K562 (cell line): ENCODE measurements at regions not wholly inside any gene's neighbourhood (a gene's known extent, or its start where the extent isn't known, plus 50 kb on each side); places are given as distances from the start of the nearest gene placed in this dataset.

Experiments used
- ATAC-seq: fragments of 200-7000 bp; cut with Tn5 transposase; 3 replicates; pipeline ENCODE4 v1.9.1; 2020; ENCODE audit warnings: moderate library complexity
- BruUV-seq: library from RNA; stranded (reverse); fragments of 400-500 nt; replicated peaks from 2 replicates; lab custom pipeline; 2021; lab: Mats Ljungman, UMichigan
- CTCF ChIA-PET: fragments of 300-600 bp; formaldehyde crosslinking; extraction: SDS; loops from one replicate; lab custom pipeline; 2021; ENCODE audit warnings: low intra/inter-chr PET ratio; lab: Yijun Ruan, JAX
- POLR2A ChIA-PET: fragments of 300-600, 350-650 bp; sonication (Branson Sonifier 250); formaldehyde crosslinking; extraction: SDS; loops from one replicate; lab custom pipeline; 2021; ENCODE audit warnings: antibody characterized with exemption, inconsistent platforms; lab: Yijun Ruan, JAX
- DNase-seq, 4 experiments: peaks; one replicate each; pipeline versions ENCODE4 v3.0.0 to v3.0.0-alpha.2; 2011 to 2018; ENCODE audit warnings: low spot score in 3 of 4, mixed read lengths in 3 of 4; ENCODE audit errors: extremely low read depth in 1 of 4
- FAIRE-seq: peaks from 2 replicates; lab custom pipeline; 2011; peaks lifted over from hg19 to GRCh38; lab: Jason Lieb, UNC
- H2AFZ ChIP-seq: 2 replicates; pipeline ENCODE4 v1.6.0; 2011; ENCODE audit warnings: low read depth, low read length, control low read depth, inconsistent platforms
- H3K27ac ChIP-seq: fragments of 200-600 bp; 3 replicates; pipeline ENCODE4 v1.8.0; 2011; ENCODE audit warnings: low read depth, mild to moderate bottlenecking, control low read depth, inconsistent platforms, low read length, moderate library complexity, mixed read lengths; ENCODE audit errors: extremely low read depth
- H3K27me3 ChIP-seq, 2 experiments: fragments of 300-600 bp in 1 of 2; 2 replicates in 1 of 2; 3 replicates in 1 of 2; pipeline versions ENCODE4 v1.6.0 to v1.8.0; 2011; ENCODE audit warnings: inconsistent platforms in 2 of 2, low read length in 2 of 2, mild to moderate bottlenecking in 1 of 2, mixed read lengths in 1 of 2, moderate library complexity in 1 of 2; ENCODE audit not compliant: control insufficient read depth in 2 of 2, insufficient read depth in 2 of 2
- H3K36me3 ChIP-seq: fragments of 300-600 bp; 3 replicates; pipeline ENCODE4 v1.8.0; 2011; ENCODE audit warnings: mild to moderate bottlenecking, low read length, inconsistent platforms; ENCODE audit not compliant: control insufficient read depth, insufficient read depth
- H3K4me1 ChIP-seq, 2 experiments: fragments of 200-600 bp in 1 of 2; replicated peaks in 1 of 2; 2 replicates in 1 of 2; 3 replicates in 1 of 2; pipeline versions ENCODE4 v1.5.1 to v1.8.0; 2011; ENCODE audit warnings: inconsistent platforms in 2 of 2, low read length in 2 of 2, mild to moderate bottlenecking in 1 of 2, mixed read lengths in 1 of 2, moderate library complexity in 1 of 2; ENCODE audit not compliant: control insufficient read depth in 2 of 2, insufficient read depth in 2 of 2
- H3K4me2 ChIP-seq: 2 replicates; pipeline ENCODE4 v1.6.1; 2011; ENCODE audit warnings: low read length, control low read depth, inconsistent platforms, mixed read lengths; ENCODE audit not compliant: insufficient read depth
- H3K4me3 ChIP-seq: fragments of 200-600 bp; sonication (generic), shearing (Covaris generic); 2 replicates; pipeline ENCODE4 v1.5.1; 2016; ENCODE audit warnings: control low read depth, inconsistent platforms
- H3K79me2 ChIP-seq: fragments of 200-600 bp; 3 replicates; pipeline ENCODE4 v1.8.0; 2011; ENCODE audit warnings: low read length, inconsistent platforms; ENCODE audit not compliant: control insufficient read depth, insufficient read depth
- H3K9ac ChIP-seq, 2 experiments: 2 replicates each; pipeline versions ENCODE4 v1.6.0 to v1.6.1; 2011; ENCODE audit warnings: low read depth in 2 of 2, low read length in 2 of 2, control low read depth in 1 of 2, inconsistent platforms in 1 of 2, mild to moderate bottlenecking in 1 of 2, mixed read lengths in 1 of 2; ENCODE audit not compliant: insufficient read depth in 1 of 2
- H3K9me1 ChIP-seq: one replicate; pipeline ENCODE4 v1.6.0; 2011; ENCODE audit warnings: inconsistent platforms, mild to moderate bottlenecking, low read length, moderate library complexity; ENCODE audit not compliant: control insufficient read depth, insufficient read depth
- H3K9me3 ChIP-seq: replicated peaks from 2 replicates; pipeline ENCODE4 v1.5.1; 2011; ENCODE audit warnings: low read depth, low read length, inconsistent platforms; ENCODE audit not compliant: control insufficient read depth, insufficient read depth
- H4K20me1 ChIP-seq: replicated peaks from 2 replicates; pipeline ENCODE4 v1.6.1; 2011; ENCODE audit warnings: low read length, inconsistent platforms, mixed read lengths; ENCODE audit not compliant: control insufficient read depth, insufficient read depth
- ARID2 ChIP-seq: fragments of 450-650 bp; IDR thresholded peaks from 2 replicates; pipeline ENCODE4 v1.6.1; 2017; ENCODE audit warnings: antibody characterized with exemption, mild to moderate bottlenecking
- CREBBP ChIP-seq: IDR thresholded peaks from one replicate; pipeline ENCODE4 v1.6.1; 2012; ENCODE audit warnings: low read depth, mild to moderate bottlenecking, control low read depth, inconsistent platforms, low read length
- EGR1 ChIP-seq: fragments of 450-650 bp; conservative IDR thresholded peaks from 2 replicates; pipeline ENCODE4 v1.6.1; 2017; ENCODE audit warnings: mild to moderate bottlenecking
- MXI1 ChIP-seq: IDR thresholded peaks from 2 replicates; pipeline ENCODE4 v1.6.1; 2011; ENCODE audit warnings: low read depth, mild to moderate bottlenecking, improper control_type of control experiment, low read length
- NFIC ChIP-seq: fragments of 450-650 bp; IDR thresholded peaks from 2 replicates; pipeline ENCODE4 v1.6.1; 2017; ENCODE audit warnings: mild to moderate bottlenecking, inconsistent platforms
- PTTG1 ChIP-seq: fragments of 450-650 bp; IDR thresholded peaks from 2 replicates; pipeline ENCODE4 v1.6.1; 2016; ENCODE audit warnings: low read depth, mild to moderate bottlenecking, missing genetic modification characterization, missing compliant biosample characterization
- RAD21 ChIP-seq, 2 experiments: fragments of 250-450 bp in 1 of 2; fragments of 450-650 bp in 1 of 2; sonication (Bioruptor Pico) in 1 of 2; formaldehyde crosslinking in 1 of 2; IDR thresholded peaks in 1 of 2; conservative IDR thresholded peaks in 1 of 2; 2 replicates each; pipeline versions ENCODE4 v1.4.0 to v1.8.0; 2020 to 2022; ENCODE audit warnings: mild to moderate bottlenecking in 2 of 2, moderate library complexity in 1 of 2
- SREBF1 ChIP-seq: fragments of 150-350 bp; IDR thresholded peaks from 2 replicates; pipeline ENCODE4 v1.6.1; 2014; ENCODE audit warnings: antibody characterized with exemption, low read depth, low read length, borderline replicate concordance
- TFE3 ChIP-seq: fragments of 450-650 bp; formaldehyde crosslinking; IDR thresholded peaks from 2 replicates; pipeline ENCODE4 v1.4.0; 2020; ENCODE audit warnings: mild to moderate bottlenecking, mixed read lengths
- ZNF253 ChIP-seq: fragments of 250-450 bp; sonication (Bioruptor Pico); conservative IDR thresholded peaks from 2 replicates; pipeline ENCODE4 v1.6.1; 2021; ENCODE audit warnings: mild to moderate bottlenecking
- ZNF764 ChIP-seq: fragments of 250-450 bp; sonication (Bioruptor Pico); IDR thresholded peaks from 2 replicates; pipeline ENCODE4 v1.4.0; 2020; ENCODE audit warnings: low read depth, mild to moderate bottlenecking, moderate library complexity
- WGBS: fragments of 100-300 bp; shearing (Covaris generic); methylation state at CpG from one replicate; pipeline ENCODE4 v1.1.6; 2016; ENCODE audit warnings: low coverage, mixed read lengths; ENCODE audit not compliant: insufficient coverage; ENCODE audit errors: missing lambda C conversion rate; 5-methylcytosine and 5-hydroxymethylcytosine counted together
- in situ Hi-C: fragments of 300-500 bp; cut with MboI; formaldehyde crosslinking; loops from 4 replicates; pipeline ENCODE4 v1.15.0; 2018; ENCODE audit warnings: inconsistent platforms, mixed read lengths
- intact Hi-C: fragments of 100-400 bp; cut with micrococcal nuclease; formaldehyde crosslinking; loops from 2 replicates; pipeline ENCODE4 v1.14.2; 2022
- TF ChIP-seq, protein P1 (sequence below): sonication (generic); formaldehyde crosslinking; IDR thresholded peaks from 2 replicates; pipeline ENCODE4 v1.8.1; 2023; ENCODE audit warnings: mild to moderate bottlenecking, missing genetic modification reagents

DNA sequence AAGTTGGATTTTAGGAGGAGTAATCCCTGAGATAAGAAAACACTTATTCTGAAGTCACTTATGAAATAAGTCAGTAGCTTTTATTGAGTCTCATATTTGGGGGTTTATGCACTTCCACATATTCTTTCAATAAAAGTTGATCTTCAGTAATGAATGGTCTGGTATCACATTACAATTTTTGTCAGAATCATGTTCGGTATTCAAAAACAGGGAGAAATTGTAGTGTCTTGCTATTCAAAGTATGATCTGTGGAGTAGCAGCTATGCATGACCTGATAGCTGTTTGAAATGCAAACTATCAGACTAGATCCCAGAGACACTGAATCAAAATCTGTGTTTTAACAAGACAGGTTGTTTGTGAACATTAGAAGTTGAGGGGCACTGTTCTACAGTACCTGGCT is 857.6 kb downstream of the METTL15 start:
- Histone ChIP-seq H3K4me3 (no peak overlapping the region), H4K20me1 (no peaks in the 10 kb centered on the region), H3K9me3 (no peaks in the 10 kb centered on the region; the same call in 1 of the 2 replicates), H3K4me2 (no peak overlapping the region), H3K27me3 (no peaks in the 10 kb centered on the region), H3K79me2 (no peaks in the 10 kb centered on the region), H3K9ac (no peak overlapping the region), H2AFZ (no peak overlapping the region), H3K4me1 (no peaks in the 10 kb centered on the region), H3K27ac (no peak overlapping the region), H3K9me1 (no peaks in the 10 kb centered on the region), H3K36me3 (no peaks in the 10 kb centered on the region)
- no peak for ATAC-seq
- DNase-seq = no peak
- POLR2A ChIA-PET = no interaction called here
- intact Hi-C loops (no loop called here), in situ Hi-C loops (no loop called here)
- WGBS = 0% methylated on average over 1 of the region's 1 CpG
- FAIRE-seq = no peak
- CTCF ChIA-PET = no interaction called here
- BruUV-seq = no TSS peak
- TF ChIP-seq ZNF764 (CRISPR knock-in tag) = no peak
- no peak for TF ChIP-seq MXI1
- TF ChIP-seq EGR1 = no peak
- no peak for TF ChIP-seq ARID2

- H3K9me3 ChIP-seq = no peaks in the 10 kb centered on the region; the same call in 1 of the 2 replicates
- ChIA-PET CTCF (no interaction called here), POLR2A (no interaction called here)
- WGBS = 0% methylated on average over 1 of the region's 1 CpG
- H3K36me3 ChIP-seq = no peaks in the 10 kb centered on the region
- no peaks in the 10 kb centered on the region for H3K9me1 ChIP-seq
- FAIRE-seq = no peak
- no peak for ATAC-seq
- H3K79me2 ChIP-seq = no peaks in the 10 kb centered on the region
- in situ Hi-C loops (no loop called here), intact Hi-C loops (no loop called here)
- H3K9ac ChIP-seq = no peak overlapping the region
- no peak overlapping the region for H3K4me2 ChIP-seq
- no peaks in the 10 kb centered on the region for H4K20me1 ChIP-seq
- H3K4me1 ChIP-seq = no peaks in the 10 kb centered on the region
- no peak for DNase-seq
- H3K4me3 ChIP-seq = no peak overlapping the region
- H2AFZ ChIP-seq = no peak overlapping the region
- H3K27me3 ChIP-seq = no peaks in the 10 kb centered on the region
- no TSS peak for BruUV-seq
- H3K27ac ChIP-seq = no peak overlapping the region
- TF ChIP-seq PTTG1 (tag) (no peak), TFE3 (CRISPR knock-in tag) (no peak), RAD21 (CRISPR knock-in tag; conservative IDR thresholded peaks at IDR 0.05 in 1 of 2, IDR thresholded peaks at IDR 0.05 in 1 of 2) (no peak), NFIC (no peak), ZNF253 (CRISPR knock-in tag) (no peak), CREBBP (no peak), SREBF1 (no peak)
- TF ChIP-seq, protein P1, sequence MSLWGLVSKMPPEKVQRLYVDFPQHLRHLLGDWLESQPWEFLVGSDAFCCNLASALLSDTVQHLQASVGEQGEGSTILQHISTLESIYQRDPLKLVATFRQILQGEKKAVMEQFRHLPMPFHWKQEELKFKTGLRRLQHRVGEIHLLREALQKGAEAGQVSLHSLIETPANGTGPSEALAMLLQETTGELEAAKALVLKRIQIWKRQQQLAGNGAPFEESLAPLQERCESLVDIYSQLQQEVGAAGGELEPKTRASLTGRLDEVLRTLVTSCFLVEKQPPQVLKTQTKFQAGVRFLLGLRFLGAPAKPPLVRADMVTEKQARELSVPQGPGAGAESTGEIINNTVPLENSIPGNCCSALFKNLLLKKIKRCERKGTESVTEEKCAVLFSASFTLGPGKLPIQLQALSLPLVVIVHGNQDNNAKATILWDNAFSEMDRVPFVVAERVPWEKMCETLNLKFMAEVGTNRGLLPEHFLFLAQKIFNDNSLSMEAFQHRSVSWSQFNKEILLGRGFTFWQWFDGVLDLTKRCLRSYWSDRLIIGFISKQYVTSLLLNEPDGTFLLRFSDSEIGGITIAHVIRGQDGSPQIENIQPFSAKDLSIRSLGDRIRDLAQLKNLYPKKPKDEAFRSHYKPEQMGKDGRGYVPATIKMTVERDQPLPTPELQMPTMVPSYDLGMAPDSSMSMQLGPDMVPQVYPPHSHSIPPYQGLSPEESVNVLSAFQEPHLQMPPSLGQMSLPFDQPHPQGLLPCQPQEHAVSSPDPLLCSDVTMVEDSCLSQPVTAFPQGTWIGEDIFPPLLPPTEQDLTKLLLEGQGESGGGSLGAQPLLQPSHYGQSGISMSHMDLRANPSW (CRISPR knock-in tag) = no peak
Measured at GRCh38 chr11:28964811-28965210, 856.6 kb downstream of the METTL15 start.
